HG03066 (cell line): ENCODE measurements at regions not wholly inside any gene's neighbourhood (a gene's known extent, or its start where the extent isn't known, plus 50 kb on each side); places are given as distances from the start of the nearest gene placed in this dataset.
"Not testable (repeated sequence)": the region's sequence is repeated elsewhere in the genome, so short reads cannot be mapped to it uniquely, and the experiment has no call there.

Experiments
- ATAC-seq: cut with Tn5 transposase; IDR thresholded peaks from one replicate; pipeline ENCODE4 v1.9.1; 2021; ENCODE audit warnings: low read depth; ENCODE audit not compliant: unreplicated experiment

- ATAC-seq = no peak
Measured at GRCh38 chr7:126179916-126180315, 1072.8 kb downstream of the GRM8 start.

GRCh38 chr7:126178865-126179264 lies 1073.9 kb downstream of the GRM8 start:
- ATAC-seq = no peak

- no peak for ATAC-seq
Measured at GRCh38 chr7:126177782-126178181, 1075.0 kb downstream of the GRM8 start.

DNA sequence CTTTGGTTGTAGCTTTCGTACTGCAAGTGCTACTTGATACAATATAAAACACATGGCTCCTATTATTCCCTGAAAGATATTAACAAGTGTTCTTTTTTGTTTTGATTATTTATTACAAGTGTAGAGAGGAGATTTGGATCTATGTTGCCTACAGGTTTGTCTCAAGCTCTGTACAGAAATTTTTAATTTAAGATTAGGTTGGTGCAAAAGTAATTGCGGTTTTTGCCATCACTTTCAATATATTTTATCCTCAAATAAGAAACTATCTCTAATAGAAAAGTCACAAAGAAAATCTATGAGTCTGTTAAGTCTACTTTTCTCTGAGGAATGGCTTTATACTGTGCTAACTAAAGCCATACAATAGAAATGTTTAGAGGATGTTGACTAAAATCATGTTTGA lies 1086.1 kb downstream of the GRM8 start:
- no peak for ATAC-seq

GRCh38 chr7:126163647-126164046 lies 1089.1 kb downstream of the GRM8 start:
- no peak for ATAC-seq

DNA sequence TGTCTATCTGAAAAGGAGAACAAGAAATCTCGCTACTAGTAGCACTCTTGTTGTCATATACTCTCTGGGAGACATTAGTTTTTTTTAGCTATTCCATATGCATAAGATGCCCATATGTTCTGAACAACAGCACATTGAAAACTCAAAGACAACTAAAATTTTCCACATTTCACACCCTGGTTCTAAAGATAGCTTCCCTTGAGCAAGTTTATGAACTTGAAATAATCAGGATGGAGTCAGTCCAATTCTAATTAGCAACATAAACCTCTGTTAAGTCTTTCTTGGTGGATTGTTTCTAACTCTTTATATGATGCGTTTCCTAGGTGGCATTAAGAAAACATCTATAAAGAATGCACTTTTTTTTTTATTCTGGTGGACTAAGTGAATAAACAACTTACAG lies 1095.3 kb downstream of the GRM8 start:
- ATAC-seq = no peak

- no peak for ATAC-seq
Measured at GRCh38 chr7:126150278-126150958, 1102.3 kb downstream of the GRM8 start.

- no peak for ATAC-seq
Measured at GRCh38 chr7:126140858-126141466, 1111.8 kb downstream of the GRM8 start.

- no peak for ATAC-seq
Measured at GRCh38 chr7:126119981-126120380, 1132.8 kb downstream of the GRM8 start.

GRCh38 chr7:126103582-126103981 lies 1149.2 kb downstream of the GRM8 start:
- no peak for ATAC-seq

DNA sequence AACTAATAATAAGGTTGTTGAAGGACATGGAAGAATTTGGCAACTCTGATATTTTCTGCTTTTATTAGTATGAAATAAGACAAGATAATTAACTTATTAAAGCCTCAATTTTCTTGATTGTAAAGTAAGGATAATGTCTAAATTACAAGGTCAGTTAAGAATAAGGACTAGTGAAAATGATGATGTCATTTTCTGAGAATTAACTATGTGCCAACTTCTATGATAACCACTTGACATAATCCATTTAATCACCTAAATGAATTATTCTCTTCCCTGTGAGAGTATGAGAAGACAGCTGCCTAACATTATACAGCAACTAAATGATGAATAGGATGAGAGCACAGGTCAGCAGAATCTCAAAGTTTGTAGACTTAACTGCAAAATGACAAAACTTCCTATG lies 1153.4 kb upstream of the POT1 start:
- no peak for ATAC-seq

DNA sequence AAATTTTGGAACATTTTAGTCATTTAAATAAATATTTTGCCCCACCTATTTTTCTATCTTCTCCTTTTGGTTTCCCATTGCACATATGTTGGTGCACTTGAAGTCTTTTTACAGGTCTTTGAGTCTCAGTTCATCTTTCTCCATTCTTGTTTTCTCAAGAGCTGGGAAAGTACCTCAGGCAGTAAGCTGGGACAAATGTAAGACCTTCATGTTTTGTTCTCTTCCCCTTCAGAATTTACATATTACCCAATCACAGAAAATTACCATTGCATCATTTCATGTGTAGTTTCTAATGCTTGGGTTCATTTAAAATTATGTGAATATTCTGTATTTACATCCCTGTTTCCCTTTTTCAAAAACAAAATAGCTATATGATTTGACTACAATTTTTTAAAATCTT lies 1150.0 kb upstream of the POT1 start:
- no peak for ATAC-seq

- no peak for ATAC-seq
Measured at GRCh38 chr7:126079151-126079550, 1149.5 kb upstream of the POT1 start.

- ATAC-seq = no peak
Measured at GRCh38 chr7:126065766-126066165, 1136.1 kb upstream of the POT1 start.

GRCh38 chr7:126057979-126058378 lies 1128.4 kb upstream of the POT1 start:
- ATAC-seq = no peak

- ATAC-seq = not testable (repeated sequence)
Measured at GRCh38 chr7:126056613-126057012, 1127.0 kb upstream of the POT1 start.

DNA sequence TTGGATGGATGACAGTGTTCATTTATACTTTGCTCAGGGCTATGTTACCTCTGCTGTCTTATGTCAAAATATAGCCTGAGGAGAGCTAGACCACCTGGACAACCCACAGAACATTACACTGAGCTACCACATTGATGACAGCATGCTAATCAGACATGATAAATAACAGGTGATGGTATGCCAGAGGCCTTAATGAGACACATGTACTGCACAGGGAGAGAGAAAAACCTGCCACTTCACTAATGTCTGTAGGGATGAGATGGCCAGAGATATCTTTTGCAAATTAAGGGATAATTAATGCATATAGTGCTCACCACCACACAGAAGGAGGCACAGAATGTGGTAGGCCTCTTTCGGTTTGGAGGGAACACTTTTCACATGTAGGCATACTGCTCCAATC lies 1122.6 kb upstream of the POT1 start:
- no peak for ATAC-seq

DNA sequence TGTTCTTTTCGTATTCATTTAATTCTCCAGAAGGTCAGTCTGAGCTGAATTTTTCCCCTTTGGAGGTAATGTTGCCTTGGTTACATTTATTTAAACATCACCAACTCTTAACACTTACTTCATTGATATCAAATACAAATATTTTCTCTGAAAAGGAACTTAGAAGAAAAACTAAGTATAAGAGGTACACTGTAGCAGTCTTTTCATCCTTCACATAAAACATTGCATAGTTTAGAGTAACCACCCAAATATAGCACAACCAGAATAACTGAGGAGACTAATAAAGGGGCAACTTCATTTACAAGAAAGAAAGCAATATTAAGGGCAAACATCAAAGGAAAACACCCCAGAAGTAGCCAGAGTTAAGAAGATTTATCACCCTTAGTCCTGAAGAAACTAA lies 1115.0 kb upstream of the POT1 start:
- no peak for ATAC-seq

DNA sequence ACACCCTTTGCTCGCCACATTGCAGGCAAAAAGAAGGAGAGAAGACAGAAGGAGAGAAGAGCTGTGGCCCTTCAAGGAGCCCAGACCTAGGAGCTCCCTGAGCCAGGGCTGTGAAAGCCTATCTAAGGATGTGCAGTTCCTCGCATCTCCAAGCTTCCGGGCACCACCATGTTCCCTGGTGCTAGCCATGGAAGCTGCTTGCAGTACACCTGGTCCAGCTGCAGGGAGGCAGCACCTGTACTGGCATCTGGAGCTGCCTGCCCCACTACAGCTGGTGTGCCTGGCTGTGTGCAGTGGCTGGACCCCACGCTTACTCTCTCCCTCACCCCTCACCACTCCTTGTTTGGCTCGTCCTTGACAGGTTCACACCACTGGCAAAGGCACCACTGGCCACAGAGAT lies 1111.8 kb upstream of the POT1 start:
- ATAC-seq = no peak

DNA sequence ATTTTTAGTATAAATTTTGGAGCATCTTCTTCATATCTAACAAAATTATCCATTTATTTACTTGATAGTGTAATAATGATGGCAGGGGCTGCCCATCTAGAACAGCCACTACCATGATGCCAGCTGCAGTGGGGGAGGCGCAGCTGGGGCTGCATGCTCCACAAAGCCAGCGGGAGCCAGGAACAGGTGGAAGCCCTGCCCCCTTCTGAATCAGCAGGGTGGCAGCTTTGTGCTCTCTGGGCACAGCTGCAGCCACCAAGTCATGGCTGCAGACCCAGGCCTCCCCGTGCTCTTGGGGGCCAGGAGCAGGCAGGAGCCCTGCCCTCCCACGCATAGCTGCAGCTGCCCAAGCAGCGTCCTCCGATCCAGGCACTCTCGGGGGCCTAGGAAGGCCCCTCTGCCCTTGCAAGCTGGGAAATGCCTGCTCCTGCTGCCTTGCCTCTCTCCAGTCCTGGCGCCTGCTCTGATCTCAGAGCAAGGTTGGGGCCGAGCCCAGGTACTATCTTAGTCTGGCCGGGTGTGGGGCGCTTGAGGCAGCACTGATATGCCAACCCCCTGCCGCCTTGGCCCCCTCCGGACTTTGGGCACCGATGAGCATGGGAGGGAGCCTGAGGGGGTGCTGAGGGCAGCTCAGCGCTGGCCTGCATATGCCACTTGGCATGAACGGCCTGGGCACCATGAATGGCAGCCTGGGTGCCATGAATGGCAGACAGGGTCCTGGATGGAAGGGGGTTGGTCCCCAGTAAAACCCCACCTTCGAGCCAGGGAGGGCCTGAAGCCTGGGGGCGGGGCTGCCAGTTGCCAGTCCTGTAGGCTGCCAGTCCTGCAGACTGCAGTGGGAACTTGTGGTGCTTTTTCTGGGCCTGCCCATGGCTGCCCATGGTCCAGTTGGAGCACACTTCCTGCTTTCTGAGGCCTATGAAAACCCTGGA lies 1110.8 kb upstream of the POT1 start:
- ATAC-seq = no peak

- no peak for ATAC-seq
Measured at GRCh38 chr7:126026421-126027088, 1096.9 kb upstream of the POT1 start.
